ENCODE measurements at regions not wholly inside any gene's neighbourhood (a gene's known extent, or its start where the extent isn't known, plus 50 kb on each side); places are given as distances from the start of the nearest gene placed in this dataset.

- TF ChIP-seq CTCF (conservative IDR thresholded peaks at IDR 0.05; ENCODE audit: low read depth, low read length), result no peak
- DNase-seq (ENCODE audit: low read depth), result no peak
- no peak overlapping the region for H3K4me3 ChIP-seq (ENCODE audit: low read depth, low read length)
These were observed 150.7 kb downstream of the KCTD15 start for GRCh38 chr19:33947265-33947964.

GRCh38 chr19:33948651-33949335 lies 152.1 kb downstream of the KCTD15 start:
- H3K4me3 ChIP-seq (ENCODE audit: low read depth, low read length), result no peak overlapping the region
- no peak for TF ChIP-seq CTCF (conservative IDR thresholded peaks at IDR 0.05; ENCODE audit: low read depth, low read length)
- no peak for DNase-seq (ENCODE audit: low read depth)

GRCh38 chr19:33950091-33950750 lies 153.6 kb downstream of the KCTD15 start:
- no peak for DNase-seq (ENCODE audit: low read depth)
- TF ChIP-seq CTCF (conservative IDR thresholded peaks at IDR 0.05; ENCODE audit: low read depth, low read length), result no peak
- H3K4me3 ChIP-seq (ENCODE audit: low read depth, low read length), result no peak overlapping the region

GRCh38 chr19:33953023-33953422 lies 156.4 kb downstream of the KCTD15 start:
- TF ChIP-seq CTCF (conservative IDR thresholded peaks at IDR 0.05; ENCODE audit: low read depth, low read length), result no peak
- no peak for DNase-seq (ENCODE audit: low read depth)
- H3K4me3 ChIP-seq (ENCODE audit: low read depth, low read length), result no peak overlapping the region

- no peak overlapping the region for H3K4me3 ChIP-seq (ENCODE audit: low read depth, low read length)
- peak; percentile 2 for TF ChIP-seq CTCF (conservative IDR thresholded peaks at IDR 0.05; ENCODE audit: low read depth, low read length)
- DNase-seq (ENCODE audit: low read depth), result no peak
These were observed 156.9 kb downstream of the KCTD15 start for GRCh38 chr19:33953592-33953991.

- no peak for DNase-seq (ENCODE audit: low read depth)
- TF ChIP-seq CTCF (conservative IDR thresholded peaks at IDR 0.05; ENCODE audit: low read depth, low read length), result no peak
- H3K4me3 ChIP-seq (ENCODE audit: low read depth, low read length), result no peak overlapping the region
These were observed 158.0 kb downstream of the KCTD15 start for GRCh38 chr19:33954686-33955085.

All from epithelial cell of proximal tubule (primary cell).